ENCODE measurements at regions not wholly inside any gene's neighbourhood (a gene's known extent, or its start where the extent isn't known, plus 50 kb on each side); places are given as distances from the start of the nearest gene placed in this dataset.

DNA sequence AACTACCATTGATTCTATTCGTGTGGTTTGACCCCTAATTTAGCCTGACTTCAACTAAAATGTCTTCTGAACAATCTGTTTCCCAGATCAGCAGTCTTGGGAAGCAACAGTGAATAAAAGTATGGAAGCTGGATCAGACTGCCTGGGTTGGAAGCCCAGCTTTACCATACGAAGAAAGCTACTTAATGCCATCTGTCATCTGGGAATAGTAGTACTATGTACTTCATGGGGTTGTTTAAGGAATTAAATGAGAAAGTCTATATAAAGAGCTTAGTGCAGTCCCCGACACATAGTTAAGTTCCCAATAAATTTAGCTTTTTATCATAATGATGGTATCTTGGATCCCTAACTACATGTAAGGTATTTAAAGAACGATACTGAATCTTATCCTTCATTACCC lies 151.5 kb upstream of the ERCC4 start:
- TF ChIP-seq ZFX (IDR thresholded peaks at IDR 0.05) (no peak), CTCF (conservative IDR thresholded peaks at IDR 0.05) (no peak)
